ENCODE measurements at regions not wholly inside any gene's neighbourhood (a gene's known extent, or its start where the extent isn't known, plus 50 kb on each side); places are given as distances from the start of the nearest gene placed in this dataset.
"Not testable (repeated sequence)": the region's sequence is repeated elsewhere in the genome, so short reads cannot be mapped to it uniquely, and the experiment has no call there.

DNA sequence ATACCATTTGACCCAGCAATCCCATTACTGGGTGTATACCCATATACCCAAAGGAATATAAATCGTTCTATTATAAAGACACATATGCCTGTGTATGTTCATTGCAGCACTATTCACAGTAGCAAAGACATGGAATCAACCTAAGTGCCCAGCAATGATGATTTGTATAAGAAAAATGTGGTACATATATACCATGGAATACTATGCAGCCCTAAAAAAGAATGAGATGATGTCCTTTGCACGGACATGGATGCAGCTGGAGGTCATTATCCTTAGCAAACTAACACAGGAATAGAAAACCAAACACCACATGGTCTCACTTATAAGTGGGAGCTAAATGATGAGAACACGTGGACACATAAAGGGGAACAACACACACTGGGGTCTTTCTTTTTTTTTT lies 155.0 kb upstream of the CPHXL start:
- H3K79me2 ChIP-seq (ENCODE audit: insufficient read depth, low read length); DNase-seq (ENCODE audit: low read depth); H3K27ac Mint-ChIP-seq (ENCODE audit: unreplicated experiment); H3K36me3 ChIP-seq (ENCODE audit: insufficient read depth, low read length); H3K4me3 ChIP-seq (ENCODE audit: insufficient read depth, low read depth, low read length); H3K4me1 ChIP-seq (ENCODE audit: insufficient read depth, low read length); H3K27me3 Mint-ChIP-seq (ENCODE audit: low read depth, unreplicated experiment); FAIRE-seq; H3K9ac ChIP-seq (ENCODE audit: low read length); H3K27ac ChIP-seq (ENCODE audit: low read depth, low read length); H3K9me3 ChIP-seq (ENCODE audit: insufficient read depth, low read depth, low read length); H3K4me1 Mint-ChIP-seq (ENCODE audit: low read depth, unreplicated experiment); H3K4me3 Mint-ChIP-seq (ENCODE audit: unreplicated experiment); H3K36me3 Mint-ChIP-seq (ENCODE audit: low read depth, unreplicated experiment); H3K9me3 Mint-ChIP-seq (ENCODE audit: unreplicated experiment); H3K4me2 ChIP-seq (ENCODE audit: low read length); H4K20me1 ChIP-seq (ENCODE audit: insufficient read depth, low read length); H2AFZ ChIP-seq (ENCODE audit: low read depth, low read length); H3K27me3 ChIP-seq (ENCODE audit: insufficient read depth, low read length): not testable (repeated sequence)

DNA sequence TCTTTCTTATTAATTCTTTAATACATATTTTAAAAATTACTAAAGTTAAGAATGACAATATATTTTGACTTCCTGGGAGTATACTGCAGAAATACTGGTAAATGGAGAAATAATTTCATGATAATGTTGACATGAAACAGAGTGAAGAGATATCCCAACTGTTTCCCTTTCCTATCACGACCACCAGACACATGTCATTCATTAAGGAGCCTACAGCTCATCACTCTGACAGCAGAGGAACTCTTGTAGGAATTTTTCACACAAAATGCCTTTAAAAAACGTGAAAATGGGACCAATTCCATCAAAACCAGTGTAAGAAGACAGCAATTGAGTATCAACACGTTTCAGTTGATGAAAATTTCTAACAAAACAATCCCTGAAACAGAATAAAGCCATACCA lies 172.9 kb upstream of the CPHXL start:
- H3K4me2 ChIP-seq (ENCODE audit: low read length) = no peak overlapping the region
- H3K36me3 ChIP-seq (ENCODE audit: insufficient read depth, low read length) = no peaks in the 10 kb centered on the region
- H3K4me1 ChIP-seq (ENCODE audit: insufficient read depth, low read length) = no peaks in the 10 kb centered on the region
- Mint-ChIP-seq H3K4me1 (ENCODE audit: low read depth, unreplicated experiment) (no peaks in the 10 kb centered on the region), H3K4me3 (ENCODE audit: unreplicated experiment) (no peak overlapping the region), H3K27ac (ENCODE audit: unreplicated experiment) (no peak overlapping the region), H3K36me3 (ENCODE audit: low read depth, unreplicated experiment) (no peaks in the 10 kb centered on the region), H3K27me3 (ENCODE audit: low read depth, unreplicated experiment) (peaks cover 3% of the 10 kb centered on the region), H3K9me3 (ENCODE audit: unreplicated experiment) (no peaks in the 10 kb centered on the region)
- TF ChIP-seq, protein P1, sequence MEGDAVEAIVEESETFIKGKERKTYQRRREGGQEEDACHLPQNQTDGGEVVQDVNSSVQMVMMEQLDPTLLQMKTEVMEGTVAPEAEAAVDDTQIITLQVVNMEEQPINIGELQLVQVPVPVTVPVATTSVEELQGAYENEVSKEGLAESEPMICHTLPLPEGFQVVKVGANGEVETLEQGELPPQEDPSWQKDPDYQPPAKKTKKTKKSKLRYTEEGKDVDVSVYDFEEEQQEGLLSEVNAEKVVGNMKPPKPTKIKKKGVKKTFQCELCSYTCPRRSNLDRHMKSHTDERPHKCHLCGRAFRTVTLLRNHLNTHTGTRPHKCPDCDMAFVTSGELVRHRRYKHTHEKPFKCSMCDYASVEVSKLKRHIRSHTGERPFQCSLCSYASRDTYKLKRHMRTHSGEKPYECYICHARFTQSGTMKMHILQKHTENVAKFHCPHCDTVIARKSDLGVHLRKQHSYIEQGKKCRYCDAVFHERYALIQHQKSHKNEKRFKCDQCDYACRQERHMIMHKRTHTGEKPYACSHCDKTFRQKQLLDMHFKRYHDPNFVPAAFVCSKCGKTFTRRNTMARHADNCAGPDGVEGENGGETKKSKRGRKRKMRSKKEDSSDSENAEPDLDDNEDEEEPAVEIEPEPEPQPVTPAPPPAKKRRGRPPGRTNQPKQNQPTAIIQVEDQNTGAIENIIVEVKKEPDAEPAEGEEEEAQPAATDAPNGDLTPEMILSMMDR (IDR thresholded peaks at IDR 0.05; ENCODE audit: insufficient read depth, low read depth, low read length) = no peak
- no peak for TF ChIP-seq EZH2 (IDR thresholded peaks at IDR 0.05; ENCODE audit: insufficient read depth, low read length)
- no peaks in the 10 kb centered on the region for H3K79me2 ChIP-seq (ENCODE audit: insufficient read depth, low read length)
- H4K20me1 ChIP-seq (ENCODE audit: insufficient read depth, low read length) = no peaks in the 10 kb centered on the region
- H3K27me3 ChIP-seq (ENCODE audit: insufficient read depth, low read length) = no peaks in the 10 kb centered on the region
- H3K9me3 ChIP-seq (ENCODE audit: insufficient read depth, low read depth, low read length) = no peaks in the 10 kb centered on the region
- H2AFZ ChIP-seq (ENCODE audit: low read depth, low read length) = no peak overlapping the region
- H3K27ac ChIP-seq (ENCODE audit: low read depth, low read length) = no peak overlapping the region
- no peak for DNase-seq (ENCODE audit: low read depth)
- H3K4me3 ChIP-seq (ENCODE audit: insufficient read depth, low read depth, low read length) = no peak overlapping the region
- no peak overlapping the region for H3K9ac ChIP-seq (ENCODE audit: low read length)
- no peak for FAIRE-seq

DNA sequence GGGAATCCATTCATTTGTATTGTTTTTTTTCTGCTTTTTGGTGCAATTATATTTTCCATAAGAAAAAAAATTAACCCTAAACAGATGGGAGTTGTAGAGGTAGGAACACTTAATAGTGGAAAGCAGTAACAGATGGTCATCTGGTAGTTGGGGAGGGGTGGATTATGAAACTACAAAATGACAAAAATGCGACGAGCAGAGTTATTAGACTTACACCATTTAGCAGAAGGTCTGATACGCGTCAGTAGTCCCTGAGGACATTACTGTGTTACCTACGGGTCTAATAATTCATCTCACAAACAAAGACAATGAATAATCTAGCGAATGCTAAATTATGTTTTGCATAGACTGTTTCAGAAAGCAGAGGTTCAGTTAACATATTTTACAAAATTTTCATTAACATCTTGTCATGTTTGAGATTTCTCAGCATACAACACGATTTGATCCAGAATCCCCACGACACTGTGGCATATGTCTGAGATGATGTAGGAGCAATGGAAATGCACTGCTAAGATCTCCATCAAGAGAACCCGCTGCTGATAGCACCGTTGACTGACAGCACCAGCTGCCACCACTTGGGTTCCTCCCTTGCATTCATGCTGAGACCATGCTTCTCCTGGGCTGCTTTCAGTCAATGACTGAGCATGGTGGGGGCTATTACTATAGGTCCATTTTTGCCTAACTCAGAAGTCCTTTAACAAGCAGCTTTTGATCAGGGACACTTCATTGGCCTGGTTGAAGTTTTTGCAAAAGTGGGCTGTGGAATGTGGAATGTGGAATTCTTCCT lies 182.2 kb upstream of the CPHXL start:
- H3K9me3 Mint-ChIP-seq (ENCODE audit: unreplicated experiment) = peaks cover 2% of the 10 kb centered on the region
- no peak overlapping the region for H3K9ac ChIP-seq (ENCODE audit: low read length)
- H2AFZ ChIP-seq (ENCODE audit: low read depth, low read length) = no peak overlapping the region
- no peaks in the 10 kb centered on the region for H4K20me1 ChIP-seq (ENCODE audit: insufficient read depth, low read length)
- no peaks in the 10 kb centered on the region for H3K4me1 Mint-ChIP-seq (ENCODE audit: low read depth, unreplicated experiment)
- DNase-seq (ENCODE audit: low read depth) = no peak
- H3K9me3 ChIP-seq (ENCODE audit: insufficient read depth, low read depth, low read length) = no peaks in the 10 kb centered on the region
- no peaks in the 10 kb centered on the region for H3K27me3 ChIP-seq (ENCODE audit: insufficient read depth, low read length)
- no peak overlapping the region for H3K27ac ChIP-seq (ENCODE audit: low read depth, low read length)
- H3K27ac Mint-ChIP-seq (ENCODE audit: unreplicated experiment) = no peak overlapping the region
- H3K79me2 ChIP-seq (ENCODE audit: insufficient read depth, low read length) = no peaks in the 10 kb centered on the region
- no peaks in the 10 kb centered on the region for H3K36me3 Mint-ChIP-seq (ENCODE audit: low read depth, unreplicated experiment)
- TF ChIP-seq, protein P1 (IDR thresholded peaks at IDR 0.05; ENCODE audit: insufficient read depth, low read depth, low read length) = no peak
- no peak for TF ChIP-seq EZH2 (IDR thresholded peaks at IDR 0.05; ENCODE audit: insufficient read depth, low read length)
- H3K4me1 ChIP-seq (ENCODE audit: insufficient read depth, low read length) = no peaks in the 10 kb centered on the region
- H3K27me3 Mint-ChIP-seq (ENCODE audit: low read depth, unreplicated experiment) = no peaks in the 10 kb centered on the region
- H3K4me2 ChIP-seq (ENCODE audit: low read length) = no peak overlapping the region
- no peaks in the 10 kb centered on the region for H3K36me3 ChIP-seq (ENCODE audit: insufficient read depth, low read length)
- no peak for FAIRE-seq
- no peak overlapping the region for H3K4me3 Mint-ChIP-seq (ENCODE audit: unreplicated experiment)
- no peak overlapping the region for H3K4me3 ChIP-seq (ENCODE audit: insufficient read depth, low read depth, low read length)

Data from astrocyte (in vitro differentiated cells and primary cell).